ENCODE measurements at regions not wholly inside any gene's neighbourhood (a gene's known extent, or its start where the extent isn't known, plus 50 kb on each side); places are given as distances from the start of the nearest gene placed in this dataset.

- TF ChIP-seq CTCF (IDR thresholded peaks at IDR 0.05) (no peak), POLR2A (IDR thresholded peaks at IDR 0.05) (no peak)
Observed at GRCh38 chr20:18957328-18957727, 143.7 kb downstream of the SCP2D1 start.

All from heart left ventricle (tissue), 13 donors.